PFSK-1 (cell line): ENCODE measurements at regions not wholly inside any gene's neighbourhood (a gene's known extent, or its start where the extent isn't known, plus 50 kb on each side); places are given as distances from the start of the nearest gene placed in this dataset.

Experiments used
- POLR2AphosphoS5 ChIP-seq: IDR thresholded peaks from 2 replicates; pipeline ENCODE4 v1.6.1; 2012; ENCODE audit warnings: low read depth, mild to moderate bottlenecking, control low read depth, low read length, moderate library complexity
- SIN3A ChIP-seq: IDR thresholded peaks from 2 replicates; pipeline ENCODE4 v1.6.1; 2012; ENCODE audit warnings: mild to moderate bottlenecking, low read length, moderate library complexity, borderline replicate concordance; ENCODE audit not compliant: insufficient read depth
- TAF1 ChIP-seq: IDR thresholded peaks from 2 replicates; pipeline ENCODE4 v1.6.1; 2012; ENCODE audit warnings: low read length, control low read depth, borderline replicate concordance; ENCODE audit not compliant: insufficient read depth
- TF ChIP-seq, protein P1 (sequence below), 2 experiments: IDR thresholded peaks; 2 replicates each; pipeline versions ENCODE4 v1.6.1 to v1.8.0; 2011 to 2012; ENCODE audit warnings: low read depth in 2 of 2, low read length in 2 of 2, control low read depth in 1 of 2, inconsistent platforms in 1 of 2, mild to moderate bottlenecking in 1 of 2, moderate library complexity in 1 of 2; ENCODE audit not compliant: insufficient read depth in 1 of 2

DNA sequence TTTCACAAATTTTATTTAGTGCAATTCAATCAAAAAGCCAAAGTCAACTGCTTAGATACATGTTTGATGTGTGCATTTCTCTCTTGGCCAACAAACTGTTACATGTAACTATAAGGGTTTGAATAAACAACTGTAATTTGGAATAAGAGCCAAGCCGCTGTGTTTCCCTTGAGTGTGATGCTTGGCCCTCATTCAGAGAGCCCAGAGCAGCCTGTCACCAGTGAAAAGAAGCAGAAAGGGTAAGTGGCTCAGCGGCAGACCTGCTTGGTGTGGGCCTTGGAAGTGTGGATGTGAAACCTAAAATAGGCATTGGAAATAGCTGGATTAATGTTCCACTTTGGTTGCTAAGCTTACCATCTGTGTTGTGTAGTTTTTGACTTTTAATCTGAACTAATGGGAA, 924.6 kb downstream of the OLFM4 start:
- TF ChIP-seq, protein P1, sequence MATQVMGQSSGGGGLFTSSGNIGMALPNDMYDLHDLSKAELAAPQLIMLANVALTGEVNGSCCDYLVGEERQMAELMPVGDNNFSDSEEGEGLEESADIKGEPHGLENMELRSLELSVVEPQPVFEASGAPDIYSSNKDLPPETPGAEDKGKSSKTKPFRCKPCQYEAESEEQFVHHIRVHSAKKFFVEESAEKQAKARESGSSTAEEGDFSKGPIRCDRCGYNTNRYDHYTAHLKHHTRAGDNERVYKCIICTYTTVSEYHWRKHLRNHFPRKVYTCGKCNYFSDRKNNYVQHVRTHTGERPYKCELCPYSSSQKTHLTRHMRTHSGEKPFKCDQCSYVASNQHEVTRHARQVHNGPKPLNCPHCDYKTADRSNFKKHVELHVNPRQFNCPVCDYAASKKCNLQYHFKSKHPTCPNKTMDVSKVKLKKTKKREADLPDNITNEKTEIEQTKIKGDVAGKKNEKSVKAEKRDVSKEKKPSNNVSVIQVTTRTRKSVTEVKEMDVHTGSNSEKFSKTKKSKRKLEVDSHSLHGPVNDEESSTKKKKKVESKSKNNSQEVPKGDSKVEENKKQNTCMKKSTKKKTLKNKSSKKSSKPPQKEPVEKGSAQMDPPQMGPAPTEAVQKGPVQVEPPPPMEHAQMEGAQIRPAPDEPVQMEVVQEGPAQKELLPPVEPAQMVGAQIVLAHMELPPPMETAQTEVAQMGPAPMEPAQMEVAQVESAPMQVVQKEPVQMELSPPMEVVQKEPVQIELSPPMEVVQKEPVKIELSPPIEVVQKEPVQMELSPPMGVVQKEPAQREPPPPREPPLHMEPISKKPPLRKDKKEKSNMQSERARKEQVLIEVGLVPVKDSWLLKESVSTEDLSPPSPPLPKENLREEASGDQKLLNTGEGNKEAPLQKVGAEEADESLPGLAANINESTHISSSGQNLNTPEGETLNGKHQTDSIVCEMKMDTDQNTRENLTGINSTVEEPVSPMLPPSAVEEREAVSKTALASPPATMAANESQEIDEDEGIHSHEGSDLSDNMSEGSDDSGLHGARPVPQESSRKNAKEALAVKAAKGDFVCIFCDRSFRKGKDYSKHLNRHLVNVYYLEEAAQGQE (IDR thresholded peaks at IDR 0.05; ENCODE audit: insufficient read depth in 1 of 2, low read depth in 2 of 2, low read length in 2 of 2), result no peak
- TF ChIP-seq SIN3A (no peak), POLR2AphosphoS5 (no peak), TAF1 (no peak)
